K562 (cell line): ENCODE measurements at regions not wholly inside any gene's neighbourhood (a gene's known extent, or its start where the extent isn't known, plus 50 kb on each side); places are given as distances from the start of the nearest gene placed in this dataset.

Experiments
- JUND ChIP-seq, 2 experiments: IDR thresholded peaks; 2 replicates in 1 of 2; 3 replicates in 1 of 2; pipeline ENCODE4 v1.6.1; 2011; ENCODE audit warnings: borderline replicate concordance in 2 of 2, low read depth in 2 of 2, low read length in 2 of 2, improper control_type of control experiment in 1 of 2, missing biosample characterization in 1 of 2, missing genetic modification characterization in 1 of 2, missing genetic modification reagents in 1 of 2
- NFYB ChIP-seq: IDR thresholded peaks from 2 replicates; pipeline ENCODE4 v1.6.1; 2011; ENCODE audit warnings: mild to moderate bottlenecking, moderate library complexity; ENCODE audit not compliant: insufficient read length; ENCODE audit errors: extremely low read depth
- ZKSCAN8 ChIP-seq: fragments of 200-800 bp; sonication (Bioruptor generic); IDR thresholded peaks from 2 replicates; pipeline ENCODE4 v1.6.1; 2016; ENCODE audit warnings: missing genetic modification characterization, missing compliant biosample characterization
- TF ChIP-seq, protein P1 (sequence below): fragments of 450-650 bp; formaldehyde crosslinking; IDR thresholded peaks from 2 replicates; pipeline ENCODE4 v1.4.0; 2022; ENCODE audit warnings: mild to moderate bottlenecking, moderate library complexity

DNA sequence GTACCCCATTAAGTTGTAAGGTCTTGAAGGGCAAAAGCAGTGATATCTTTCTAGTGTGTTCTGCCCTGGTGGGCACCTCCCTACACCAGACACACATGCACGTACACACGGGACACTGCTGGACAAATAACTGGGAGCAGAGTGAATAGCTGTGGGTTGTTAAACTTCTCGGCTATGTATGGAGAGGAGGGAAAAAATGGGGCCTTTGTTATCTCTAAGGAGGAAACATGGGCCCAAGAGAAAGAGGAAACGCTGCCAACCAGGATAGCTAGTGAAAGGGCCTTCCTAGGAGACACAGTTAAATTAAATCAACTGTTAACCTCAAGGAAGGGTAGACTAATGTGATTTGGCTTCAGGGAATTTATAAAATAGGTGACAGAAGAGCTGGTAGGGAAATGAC lies 169.7 kb downstream of the MYLK4 start:
- no peak for TF ChIP-seq JUND (IDR thresholded peaks at IDR 0.05; ENCODE audit: borderline replicate concordance, low read depth, low read length)
- TF ChIP-seq JUND (tag; IDR thresholded peaks at IDR 0.05; ENCODE audit: borderline replicate concordance, low read depth, low read length) = no peak
- no peak for TF ChIP-seq ZKSCAN8
- TF ChIP-seq, protein P1, sequence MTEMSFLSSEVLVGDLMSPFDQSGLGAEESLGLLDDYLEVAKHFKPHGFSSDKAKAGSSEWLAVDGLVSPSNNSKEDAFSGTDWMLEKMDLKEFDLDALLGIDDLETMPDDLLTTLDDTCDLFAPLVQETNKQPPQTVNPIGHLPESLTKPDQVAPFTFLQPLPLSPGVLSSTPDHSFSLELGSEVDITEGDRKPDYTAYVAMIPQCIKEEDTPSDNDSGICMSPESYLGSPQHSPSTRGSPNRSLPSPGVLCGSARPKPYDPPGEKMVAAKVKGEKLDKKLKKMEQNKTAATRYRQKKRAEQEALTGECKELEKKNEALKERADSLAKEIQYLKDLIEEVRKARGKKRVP (CRISPR knock-in tag) = no peak
- no peak for TF ChIP-seq NFYB
